GM23338 (cell line): ENCODE measurements at regions not wholly inside any gene's neighbourhood (a gene's known extent, or its start where the extent isn't known, plus 50 kb on each side); places are given as distances from the start of the nearest gene placed in this dataset.

Experiments
- EZH2 ChIP-seq: fragments of 200-600 bp; sonication (generic); IDR thresholded peaks from one replicate; pipeline ENCODE4 v1.8.0; 2017; ENCODE audit warnings: antibody characterized with exemption, mild to moderate bottlenecking, low read depth; ENCODE audit not compliant: unreplicated experiment
- EZH2phosphoT487 ChIP-seq: fragments of 200-600 bp; sonication (generic); IDR thresholded peaks from one replicate; pipeline ENCODE4 v1.8.1; 2018; ENCODE audit warnings: antibody characterized with exemption; ENCODE audit not compliant: unreplicated experiment
- JUNB ChIP-seq: IDR thresholded peaks from one replicate; pipeline ENCODE4 v1.6.1; 2016; ENCODE audit warnings: antibody characterized with exemption; ENCODE audit not compliant: unreplicated experiment
- POLR2AphosphoS5 ChIP-seq: IDR thresholded peaks from 2 replicates; pipeline ENCODE4 v1.6.1; 2016; ENCODE audit warnings: antibody characterized with exemption, low read depth
- REST ChIP-seq: IDR thresholded peaks from one replicate; pipeline ENCODE4 v1.6.1; 2018; ENCODE audit warnings: antibody characterized with exemption; ENCODE audit not compliant: unreplicated experiment
- ZNF331 ChIP-seq: fragments of 250-450 bp; sonication (Bioruptor Pico); IDR thresholded peaks from 2 replicates; pipeline ENCODE4 v1.5.0; 2020; ENCODE audit warnings: low read depth, mild to moderate bottlenecking, moderate library complexity
- TF ChIP-seq, protein P1 (sequence below): fragments of 250-450 bp; sonication (Bioruptor Pico); IDR thresholded peaks from 2 replicates; pipeline ENCODE4 v1.5.0; 2020; ENCODE audit warnings: mild to moderate bottlenecking, moderate library complexity

GRCh38 chr11:37100008-37100407 is 502.0 kb upstream of the RAG2 start (continued):
- TF ChIP-seq, protein P1, sequence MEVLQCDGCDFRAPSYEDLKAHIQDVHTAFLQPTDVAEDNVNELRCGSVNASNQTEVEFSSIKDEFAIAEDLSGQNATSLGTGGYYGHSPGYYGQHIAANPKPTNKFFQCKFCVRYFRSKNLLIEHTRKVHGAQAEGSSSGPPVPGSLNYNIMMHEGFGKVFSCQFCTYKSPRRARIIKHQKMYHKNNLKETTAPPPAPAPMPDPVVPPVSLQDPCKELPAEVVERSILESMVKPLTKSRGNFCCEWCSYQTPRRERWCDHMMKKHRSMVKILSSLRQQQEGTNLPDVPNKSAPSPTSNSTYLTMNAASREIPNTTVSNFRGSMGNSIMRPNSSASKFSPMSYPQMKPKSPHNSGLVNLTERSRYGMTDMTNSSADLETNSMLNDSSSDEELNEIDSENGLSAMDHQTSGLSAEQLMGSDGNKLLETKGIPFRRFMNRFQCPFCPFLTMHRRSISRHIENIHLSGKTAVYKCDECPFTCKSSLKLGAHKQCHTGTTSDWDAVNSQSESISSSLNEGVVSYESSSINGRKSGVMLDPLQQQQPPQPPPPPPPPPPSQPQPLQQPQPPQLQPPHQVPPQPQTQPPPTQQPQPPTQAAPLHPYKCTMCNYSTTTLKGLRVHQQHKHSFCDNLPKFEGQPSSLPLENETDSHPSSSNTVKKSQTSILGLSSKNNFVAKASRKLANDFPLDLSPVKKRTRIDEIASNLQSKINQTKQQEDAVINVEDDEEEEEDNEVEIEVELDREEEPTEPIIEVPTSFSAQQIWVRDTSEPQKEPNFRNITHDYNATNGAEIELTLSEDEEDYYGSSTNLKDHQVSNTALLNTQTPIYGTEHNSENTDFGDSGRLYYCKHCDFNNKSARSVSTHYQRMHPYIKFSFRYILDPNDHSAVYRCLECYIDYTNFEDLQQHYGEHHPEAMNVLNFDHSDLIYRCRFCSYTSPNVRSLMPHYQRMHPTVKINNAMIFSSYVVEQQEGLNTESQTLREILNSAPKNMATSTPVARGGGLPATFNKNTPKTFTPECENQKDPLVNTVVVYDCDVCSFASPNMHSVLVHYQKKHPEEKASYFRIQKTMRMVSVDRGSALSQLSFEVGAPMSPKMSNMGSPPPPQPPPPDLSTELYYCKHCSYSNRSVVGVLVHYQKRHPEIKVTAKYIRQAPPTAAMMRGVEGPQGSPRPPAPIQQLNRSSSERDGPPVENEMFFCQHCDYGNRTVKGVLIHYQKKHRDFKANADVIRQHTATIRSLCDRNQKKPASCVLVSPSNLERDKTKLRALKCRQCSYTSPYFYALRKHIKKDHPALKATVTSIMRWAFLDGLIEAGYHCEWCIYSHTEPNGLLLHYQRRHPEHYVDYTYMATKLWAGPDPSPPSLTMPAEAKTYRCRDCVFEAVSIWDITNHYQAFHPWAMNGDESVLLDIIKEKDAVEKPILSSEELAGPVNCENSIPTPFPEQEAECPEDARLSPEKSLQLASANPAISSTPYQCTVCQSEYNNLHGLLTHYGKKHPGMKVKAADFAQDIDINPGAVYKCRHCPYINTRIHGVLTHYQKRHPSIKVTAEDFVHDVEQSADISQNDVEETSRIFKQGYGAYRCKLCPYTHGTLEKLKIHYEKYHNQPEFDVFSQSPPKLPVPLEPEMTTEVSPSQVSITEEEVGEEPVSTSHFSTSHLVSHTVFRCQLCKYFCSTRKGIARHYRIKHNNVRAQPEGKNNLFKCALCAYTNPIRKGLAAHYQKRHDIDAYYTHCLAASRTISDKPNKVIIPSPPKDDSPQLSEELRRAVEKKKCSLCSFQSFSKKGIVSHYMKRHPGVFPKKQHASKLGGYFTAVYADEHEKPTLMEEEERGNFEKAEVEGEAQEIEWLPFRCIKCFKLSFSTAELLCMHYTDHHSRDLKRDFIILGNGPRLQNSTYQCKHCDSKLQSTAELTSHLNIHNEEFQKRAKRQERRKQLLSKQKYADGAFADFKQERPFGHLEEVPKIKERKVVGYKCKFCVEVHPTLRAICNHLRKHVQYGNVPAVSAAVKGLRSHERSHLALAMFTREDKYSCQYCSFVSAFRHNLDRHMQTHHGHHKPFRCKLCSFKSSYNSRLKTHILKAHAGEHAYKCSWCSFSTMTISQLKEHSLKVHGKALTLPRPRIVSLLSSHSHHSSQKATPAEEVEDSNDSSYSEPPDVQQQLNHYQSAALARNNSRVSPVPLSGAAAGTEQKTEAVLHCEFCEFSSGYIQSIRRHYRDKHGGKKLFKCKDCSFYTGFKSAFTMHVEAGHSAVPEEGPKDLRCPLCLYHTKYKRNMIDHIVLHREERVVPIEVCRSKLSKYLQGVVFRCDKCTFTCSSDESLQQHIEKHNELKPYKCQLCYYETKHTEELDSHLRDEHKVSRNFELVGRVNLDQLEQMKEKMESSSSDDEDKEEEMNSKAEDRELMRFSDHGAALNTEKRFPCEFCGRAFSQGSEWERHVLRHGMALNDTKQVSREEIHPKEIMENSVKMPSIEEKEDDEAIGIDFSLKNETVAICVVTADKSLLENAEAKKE (CRISPR knock-in tag) = no peak
- TF ChIP-seq ZNF331 (CRISPR knock-in tag) (no peak), POLR2AphosphoS5 (no peak), EZH2 (no peak), EZH2phosphoT487 (no peak), REST (no peak), JUNB (no peak)
